ENCODE measurements at regions not wholly inside any gene's neighbourhood (a gene's known extent, or its start where the extent isn't known, plus 50 kb on each side); places are given as distances from the start of the nearest gene placed in this dataset.
"Not testable (repeated sequence)": the region's sequence is repeated elsewhere in the genome, so short reads cannot be mapped to it uniquely, and the experiment has no call there.

DNA sequence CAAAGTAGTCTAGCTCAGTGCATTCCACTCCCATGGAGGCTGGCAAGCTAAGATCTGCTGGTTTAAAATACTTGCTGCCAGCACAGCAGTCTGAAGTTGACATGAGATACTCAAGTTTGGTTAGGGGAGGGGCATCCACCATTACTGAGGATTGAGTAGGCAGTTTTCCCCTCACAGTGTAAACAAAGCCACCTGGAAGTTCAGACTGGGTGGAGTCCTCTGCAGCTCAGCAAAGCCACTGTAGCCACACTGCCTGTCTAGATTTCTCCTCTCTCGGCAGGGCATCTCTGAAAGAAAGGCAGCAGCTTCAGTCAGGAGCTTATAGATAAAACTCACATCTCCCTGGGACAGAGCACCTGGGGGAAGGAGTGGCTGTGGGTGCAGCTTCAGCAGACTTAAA lies 377.4 kb upstream of the PRR20A start:
- H3K14ac ChIP-seq (ENCODE audit: insufficient read length); H2AFZ ChIP-seq (ENCODE audit: low read length); H3K4me1 ChIP-seq (replicated peaks in 1 of 4; ENCODE audit: control insufficient read depth in 3 of 4, insufficient read depth in 4 of 4, low read length in 3 of 4); H4K20me1 ChIP-seq (replicated peaks in 1 of 2; ENCODE audit: control insufficient read depth in 1 of 2, insufficient read depth in 2 of 2, low read length in 2 of 2); H3K23ac ChIP-seq (ENCODE audit: insufficient read length); H4K91ac ChIP-seq (replicated peaks; ENCODE audit: insufficient read length, low read length); H4K8ac ChIP-seq (ENCODE audit: extremely low read depth, insufficient read depth, low read length); H3K4me3 ChIP-seq (ENCODE audit: extremely low read depth in 1 of 4, insufficient read depth in 2 of 4, low read depth in 3 of 4, low read length in 4 of 4); H3K23me2 ChIP-seq (ENCODE audit: low read depth, low read length); H3K9ac ChIP-seq (replicated peaks in 1 of 4; ENCODE audit: extremely low read depth in 1 of 4, low read depth in 3 of 4, low read length in 3 of 4); H2BK15ac ChIP-seq (ENCODE audit: low read length); H2BK12ac ChIP-seq (ENCODE audit: low read depth, low read length); H2AK5ac ChIP-seq (ENCODE audit: low read depth, low read length); H3K4ac ChIP-seq (replicated peaks; ENCODE audit: insufficient read length, low read depth, low read length); H3K79me1 ChIP-seq (ENCODE audit: low read depth, low read length); H3K9me3 ChIP-seq (ENCODE audit: insufficient read depth in 2 of 2, low read depth in 1 of 2, low read length in 1 of 2); H3K4me2 ChIP-seq (ENCODE audit: insufficient read depth in 1 of 2, low read depth in 2 of 2, low read length in 2 of 2); H3K27ac ChIP-seq (ENCODE audit: low read depth, low read length); FAIRE-seq; H4K5ac ChIP-seq (ENCODE audit: insufficient read length, low read depth, low read length); DNase-seq (ENCODE audit: low read depth in 1 of 2, low spot score in 2 of 2); POLR2A ChIA-PET (ENCODE audit: partially characterized antibody); H2BK5ac ChIP-seq (ENCODE audit: low read depth, low read length); H3K18ac ChIP-seq (ENCODE audit: extremely low read depth, low read length); H3K79me2 ChIP-seq (ENCODE audit: control insufficient read depth in 1 of 2, insufficient read depth in 2 of 2, low read length in 2 of 2); H3K36me3 ChIP-seq (ENCODE audit: control insufficient read depth in 2 of 4, insufficient read depth in 4 of 4, low read length in 3 of 4); H2BK20ac ChIP-seq (ENCODE audit: low read length); H2BK120ac ChIP-seq (replicated peaks; ENCODE audit: low read depth, low read length); H3K56ac ChIP-seq (replicated peaks; ENCODE audit: insufficient read length, low read depth, low read length); H3K27me3 ChIP-seq (replicated peaks in 1 of 4; ENCODE audit: control insufficient read depth in 3 of 4, extremely low read depth in 1 of 4, insufficient read depth in 3 of 4, low read length in 3 of 4): not testable (repeated sequence)
- CTCF ChIA-PET (ENCODE audit: partially characterized antibody): interaction anchor here (1.5 kb wide), 1 partner anchor 10 kb away, joined by 3 read pairs; no protein-coding TSS in a partner anchor
- 100% methylated on average over 1 of the region's 1 CpG; no CpG with 5 or more reads in 1 of the 2 experiments for WGBS, 2 experiments (ENCODE audit: extremely low coverage in 1 of 2, insufficient coverage in 1 of 2, insufficient read length in 1 of 2, insufficient replicate concordance in 2 of 2, low coverage in 1 of 2, low lambda C conversion rate in 2 of 2, missing lambda C conversion rate in 1 of 2)

Measured in H1 (cell line).